ENCODE measurements at regions not wholly inside any gene's neighbourhood (a gene's known extent, or its start where the extent isn't known, plus 50 kb on each side); places are given as distances from the start of the nearest gene placed in this dataset.
"Not testable (repeated sequence)": the region's sequence is repeated elsewhere in the genome, so short reads cannot be mapped to it uniquely, and the experiment has no call there.

DNA sequence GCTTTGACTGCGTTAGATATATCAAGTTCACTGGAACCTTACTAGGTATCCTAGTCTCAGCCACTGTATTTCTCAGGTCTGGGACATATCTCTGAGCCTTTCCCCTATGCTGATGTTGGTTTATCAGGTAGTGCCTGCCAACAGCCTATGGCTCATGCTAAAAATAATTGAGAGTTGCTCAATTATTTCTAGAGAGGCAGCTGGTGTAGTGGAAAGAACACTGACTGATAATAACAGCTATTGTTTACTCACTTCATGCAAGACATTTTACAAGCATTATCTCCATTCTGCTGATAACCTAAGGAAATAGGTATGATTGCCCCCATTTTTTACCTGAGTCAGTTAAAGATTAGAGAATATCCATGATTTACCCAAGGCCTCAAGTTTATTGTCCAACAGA is 231.4 kb downstream of the LRRN1 start:
- no peak for DNase-seq

DNA sequence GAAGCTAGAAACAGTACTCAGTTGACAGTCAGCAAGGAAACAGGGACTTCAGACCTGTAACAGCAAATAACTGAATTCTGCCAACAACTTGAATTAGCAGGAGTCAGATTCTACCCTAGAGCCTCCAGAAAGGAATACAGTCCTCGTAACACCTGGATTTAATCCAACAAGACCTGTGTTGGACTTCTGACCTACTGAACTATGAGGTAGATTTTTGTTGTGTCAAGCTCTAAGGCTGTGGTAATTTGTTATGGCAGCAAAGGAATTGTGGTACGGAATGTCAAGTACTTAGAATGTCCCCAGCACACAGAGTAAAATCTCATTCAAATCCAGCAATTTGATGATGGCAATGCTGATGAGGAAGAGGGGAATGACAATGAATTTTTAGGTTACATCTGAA is 234.1 kb downstream of the LRRN1 start:
- DNase-seq, result no peak

DNA sequence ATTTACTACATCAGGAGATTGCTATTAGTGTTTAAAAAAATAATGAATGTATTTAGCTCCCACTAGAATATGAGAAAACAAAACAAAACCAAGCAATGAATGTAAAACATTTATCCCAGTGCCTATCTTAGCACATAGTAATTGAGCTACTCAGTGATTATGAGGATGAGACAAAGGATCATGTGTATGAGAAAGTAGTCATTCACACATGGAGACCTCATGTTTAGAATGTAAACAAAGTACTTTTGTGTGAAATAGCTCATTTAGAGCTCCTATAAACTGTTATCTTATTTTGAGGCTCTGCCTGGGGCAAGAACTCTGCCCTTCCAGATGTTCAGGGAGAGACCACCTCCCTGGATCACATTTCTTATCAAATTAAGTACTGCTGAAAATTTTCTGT is 236.8 kb downstream of the LRRN1 start:
- DNase-seq, result no peak

DNA sequence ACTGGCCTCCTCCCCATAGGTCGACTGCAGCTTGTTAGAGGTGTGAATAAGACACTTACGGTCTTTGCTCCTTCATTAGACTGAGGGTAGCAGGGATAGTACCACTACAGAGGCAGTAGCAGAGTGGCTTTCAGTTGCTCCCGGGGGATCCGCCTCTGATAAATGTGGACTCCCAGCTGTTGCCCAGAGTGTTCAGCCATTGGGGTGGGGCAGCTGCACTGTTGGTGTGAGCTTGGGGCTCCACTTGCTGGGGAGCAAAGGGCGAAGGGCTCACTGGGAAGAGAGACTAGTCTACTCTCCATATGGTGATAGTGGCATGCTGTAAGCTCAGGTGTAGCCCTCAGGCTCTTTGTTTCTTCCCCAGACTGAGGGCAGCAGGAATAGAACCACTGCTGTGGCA is 239.1 kb downstream of the LRRN1 start:
- DNase-seq, result no peak

DNA sequence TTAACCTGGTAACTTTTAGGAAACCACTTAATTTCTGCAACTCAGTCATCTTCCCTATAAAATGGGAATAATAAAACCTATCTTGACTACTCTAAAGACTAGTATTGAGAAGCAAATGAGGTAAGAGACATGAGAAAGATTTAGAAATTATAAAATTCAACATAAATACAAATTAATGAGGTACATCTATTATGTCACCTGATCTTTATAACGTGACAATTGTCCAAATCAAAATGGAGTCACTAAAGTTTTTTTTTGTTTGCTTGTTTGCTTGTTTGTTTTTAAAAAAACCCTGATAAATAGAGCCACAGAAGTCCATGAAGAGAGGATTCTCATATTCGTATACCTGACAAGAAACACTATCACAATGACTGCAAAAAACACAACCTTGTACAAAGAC is 242.8 kb downstream of the LRRN1 start:
- no peak for DNase-seq

DNA sequence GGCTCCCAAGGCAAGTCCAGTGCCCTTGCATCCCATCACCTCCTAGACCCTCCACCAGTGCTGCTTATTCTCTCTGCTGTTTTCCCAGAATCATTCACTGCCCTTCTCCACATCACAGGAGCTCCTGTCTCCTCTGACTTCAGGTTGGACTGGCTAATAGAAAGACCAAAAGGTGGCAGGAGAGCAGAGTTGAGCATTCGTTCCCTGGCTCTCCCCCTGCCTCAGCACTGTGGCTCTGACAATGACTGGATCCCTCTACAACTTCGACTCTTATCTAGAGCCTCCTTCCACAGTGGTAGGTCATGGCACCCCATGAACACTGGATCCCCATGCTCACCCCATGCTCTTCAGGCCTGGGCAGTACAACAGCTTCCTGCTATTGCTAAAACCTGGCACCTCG is 243.6 kb downstream of the LRRN1 start:
- DNase-seq, result no peak

DNA sequence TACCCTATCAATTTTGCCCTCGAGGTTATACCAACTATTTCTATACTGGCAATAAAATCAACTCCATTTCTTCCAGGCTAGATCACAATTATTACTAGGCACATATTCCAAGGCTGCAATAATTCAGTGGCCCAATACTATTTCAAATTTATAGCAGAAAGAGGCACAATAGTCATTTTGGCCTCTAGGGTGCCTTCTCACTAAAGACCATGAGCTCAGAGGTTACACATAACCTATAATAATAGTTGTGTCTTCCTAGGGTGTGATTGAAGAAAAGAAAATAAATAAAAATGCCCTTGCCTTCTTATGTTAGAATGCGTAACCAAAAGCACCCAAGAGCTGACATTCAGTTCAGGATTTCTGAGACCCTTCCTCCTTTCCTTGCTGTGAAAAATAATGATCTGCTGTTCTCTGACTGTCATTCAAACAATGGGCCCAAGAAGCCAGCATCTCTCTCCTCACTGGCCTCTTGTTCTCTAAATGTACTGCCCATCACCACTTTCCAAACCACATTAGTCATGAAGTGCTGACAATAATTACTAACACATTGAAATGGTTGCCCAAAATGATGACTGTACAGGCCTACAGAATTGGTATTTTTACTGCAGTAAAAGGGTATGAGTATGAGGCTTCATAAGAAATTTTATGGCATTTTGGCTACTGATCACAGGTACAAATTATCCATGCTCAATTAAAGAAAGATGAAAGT is 244.8 kb downstream of the LRRN1 start:
- peak in 1 of 3 donors; percentile 6 for DNase-seq

DNA sequence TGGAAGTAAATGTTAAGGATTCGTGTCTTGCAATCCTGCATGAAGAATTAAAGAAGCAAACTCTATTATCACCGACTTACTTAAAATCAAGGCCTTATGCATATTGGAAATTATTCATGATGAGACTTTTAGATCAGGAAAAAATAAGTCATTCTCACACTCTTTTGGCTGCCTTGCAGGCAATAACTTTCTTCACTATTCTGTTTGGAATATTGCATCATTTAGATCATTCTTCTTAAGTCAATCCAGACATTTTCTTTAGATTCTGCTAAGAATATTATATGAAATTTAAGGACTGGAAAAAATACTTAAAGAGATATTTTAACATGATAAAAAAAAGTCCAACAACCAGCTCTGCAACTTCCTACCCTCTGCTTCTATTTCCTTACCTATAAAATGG is 245.4 kb downstream of the LRRN1 start:
- DNase-seq, result no peak

DNA sequence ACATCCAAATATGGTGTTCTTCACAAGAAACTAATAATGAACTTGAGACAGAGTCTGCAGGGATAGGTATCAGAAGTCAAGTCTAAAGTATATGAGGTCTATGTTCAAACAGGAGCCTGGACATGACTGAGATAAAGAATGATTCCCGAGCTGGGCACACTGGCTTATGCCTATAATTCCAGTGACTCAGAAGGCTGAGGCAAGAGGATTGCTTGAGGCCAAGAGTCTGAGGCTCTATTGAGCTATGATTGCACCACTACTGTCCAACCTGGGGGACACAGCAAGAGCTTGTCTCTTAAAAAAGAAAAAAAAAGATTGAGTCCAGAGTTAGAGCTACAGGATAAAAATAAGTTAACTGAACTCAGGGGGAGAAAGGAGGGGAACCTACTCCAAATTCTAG is 246.5 kb downstream of the LRRN1 start:
- DNase-seq, result no peak

DNA sequence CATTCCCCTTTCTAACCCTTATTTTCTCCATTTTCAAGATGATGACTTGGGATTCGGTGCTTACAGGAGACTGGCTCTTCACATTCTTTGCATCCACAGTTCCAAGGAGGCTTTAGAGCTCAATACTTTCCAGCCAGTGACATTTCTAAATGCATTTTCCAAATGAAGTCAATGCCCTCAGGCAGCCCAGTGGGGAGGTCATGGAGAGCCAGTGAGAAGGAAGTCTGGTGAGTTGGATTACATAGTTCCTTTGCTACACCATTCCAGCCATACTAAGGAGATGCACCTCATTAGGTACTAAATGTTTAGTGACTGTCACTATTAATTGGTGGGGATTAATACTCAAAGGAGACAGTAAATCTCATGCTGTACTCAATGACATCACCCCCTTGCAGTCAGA is 248.1 kb downstream of the LRRN1 start:
- no peak for DNase-seq

DNA sequence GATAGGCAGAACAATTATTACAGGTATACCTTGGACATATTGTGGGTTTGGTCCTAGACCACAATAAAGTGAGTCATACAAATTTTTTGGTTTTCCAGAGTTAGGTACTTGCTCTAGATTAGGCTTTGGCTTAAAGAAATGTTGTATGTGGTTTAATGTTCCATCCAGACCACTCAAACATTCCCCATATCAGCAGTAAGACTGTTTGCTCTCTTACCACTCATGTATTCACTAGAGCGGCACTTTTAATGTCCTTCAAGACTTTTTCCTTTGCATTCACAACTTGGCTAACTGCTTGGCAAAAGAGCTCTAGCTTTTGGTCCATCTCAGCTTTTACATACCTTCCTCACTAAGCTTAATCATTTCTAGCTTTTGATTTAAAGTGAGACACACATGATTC is 250.5 kb upstream of the SETMAR start:
- no peak for DNase-seq

DNA sequence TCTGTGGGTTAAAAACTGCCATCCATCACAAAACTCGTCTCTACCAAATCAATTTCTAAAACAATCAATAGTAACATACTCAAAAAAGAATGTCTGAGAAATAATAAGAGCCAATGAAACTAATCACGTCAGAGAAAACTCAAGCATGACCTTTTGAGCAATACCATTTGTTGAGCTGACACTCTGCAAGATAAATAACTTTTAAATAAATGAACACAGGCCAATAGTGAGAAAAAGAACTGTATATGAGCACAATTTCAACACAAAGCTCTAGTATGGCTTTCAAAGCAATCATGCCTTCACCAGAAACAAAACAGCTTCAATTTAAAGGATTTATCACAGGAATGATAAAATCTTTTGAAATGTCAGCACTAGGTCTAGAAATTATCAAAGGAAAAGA is 249.2 kb upstream of the SETMAR start:
- no peak for DNase-seq

DNA sequence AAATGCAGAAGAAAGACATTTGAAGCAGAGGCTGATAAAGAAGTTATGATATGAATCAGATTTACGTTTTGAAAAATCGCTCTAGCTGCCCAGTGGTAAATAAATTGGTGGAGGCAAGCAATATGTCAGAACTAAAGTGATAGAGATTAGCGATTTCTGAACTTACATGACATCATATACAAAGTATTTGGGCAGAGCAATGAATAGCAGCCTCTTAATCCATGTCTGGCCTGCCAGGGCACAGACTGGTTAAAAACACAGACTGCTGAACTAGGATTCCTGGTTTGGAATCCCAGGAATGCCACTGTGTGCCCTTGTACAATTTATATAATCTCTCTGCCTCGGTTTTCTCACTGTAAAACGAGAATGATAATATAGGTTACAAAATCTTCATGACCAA is 243.1 kb upstream of the SETMAR start:
- DNase-seq, result no peak

DNA sequence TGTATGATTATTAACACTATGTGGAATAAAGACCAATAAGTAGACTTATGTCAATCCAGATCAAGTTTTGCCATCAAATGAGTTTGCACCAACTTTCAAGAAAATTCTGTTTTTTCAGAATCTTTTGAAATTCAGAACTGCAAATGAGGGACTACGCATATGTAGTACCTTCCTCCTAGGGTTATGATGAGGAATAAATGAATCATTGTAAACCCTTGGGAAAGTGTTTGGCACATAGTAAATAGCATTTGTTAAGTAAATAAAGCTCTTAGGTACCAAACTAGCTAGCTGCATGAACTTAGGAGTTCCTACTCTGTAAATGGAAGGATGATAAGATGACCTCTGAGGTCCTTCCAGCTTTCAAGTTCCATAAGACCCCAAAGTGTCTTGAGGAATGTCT is 242.6 kb upstream of the SETMAR start:
- DNase-seq, result no peak

DNA sequence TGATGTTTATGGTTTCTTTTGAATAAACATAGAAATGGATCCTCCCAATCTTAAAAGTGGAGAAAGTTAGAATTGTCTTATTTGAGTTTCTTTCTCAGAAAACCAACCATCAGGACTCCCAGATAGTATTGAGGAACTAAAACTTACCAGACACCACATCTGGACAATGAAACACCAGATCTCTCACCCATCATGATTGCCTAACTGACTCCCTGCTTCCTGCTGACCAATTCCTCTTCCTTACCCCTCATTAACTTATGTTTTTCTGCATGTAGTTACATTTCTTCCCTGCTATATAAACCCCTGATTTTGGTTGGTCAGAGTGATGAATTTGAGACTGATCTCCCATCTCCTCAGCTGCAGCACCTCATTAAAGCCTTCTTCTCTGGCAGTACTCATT is 242.0 kb upstream of the SETMAR start:
- peak; percentile 25 to 37 (median 28) for DNase-seq

DNA sequence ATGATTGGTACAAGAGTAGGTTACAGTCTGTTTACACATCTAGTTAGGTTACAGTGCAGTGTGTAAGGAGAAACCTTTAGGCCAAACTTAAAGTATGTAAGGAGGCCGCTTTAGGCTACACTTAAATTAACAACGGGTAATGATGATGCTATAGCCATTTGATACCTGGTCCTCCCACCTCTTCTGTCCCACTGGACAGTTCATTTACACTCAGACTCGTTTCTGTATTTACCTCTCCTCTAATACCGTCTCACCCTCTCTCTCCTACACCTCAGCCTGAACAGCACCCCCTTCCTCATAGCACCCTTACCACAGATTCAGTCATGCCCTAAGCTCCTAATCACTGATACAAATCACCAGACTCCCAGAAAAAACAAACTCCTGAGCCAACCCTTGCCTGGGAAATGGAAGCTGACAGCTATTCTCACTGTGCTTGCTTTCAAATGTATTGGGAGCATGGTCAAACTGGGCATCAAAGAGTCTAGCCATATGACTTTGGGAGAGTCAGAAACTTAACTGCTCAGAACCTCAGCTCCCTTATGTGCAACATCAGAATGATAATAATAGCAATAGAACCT is 241.3 kb upstream of the SETMAR start:
- DNase-seq, result no peak

DNA sequence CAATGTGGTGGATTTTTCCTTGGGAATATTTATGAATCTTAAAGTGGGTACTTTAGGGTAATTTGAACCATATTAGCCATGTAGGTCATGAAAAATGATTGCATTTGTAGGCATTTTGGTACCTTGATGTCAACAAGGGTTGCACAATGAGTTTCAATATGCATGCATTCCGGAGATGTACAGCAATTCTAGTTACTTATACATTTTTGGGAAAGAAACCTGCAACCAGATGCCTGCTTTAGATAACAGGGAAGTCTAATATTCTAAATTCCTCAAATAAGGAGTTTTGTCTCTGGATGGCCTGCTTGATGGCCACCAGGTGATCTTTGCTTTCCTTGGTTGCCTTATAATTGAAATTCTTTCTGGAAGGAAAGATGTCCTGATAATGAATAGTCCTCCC is 240.5 kb upstream of the SETMAR start:
- DNase-seq, result no peak

DNA sequence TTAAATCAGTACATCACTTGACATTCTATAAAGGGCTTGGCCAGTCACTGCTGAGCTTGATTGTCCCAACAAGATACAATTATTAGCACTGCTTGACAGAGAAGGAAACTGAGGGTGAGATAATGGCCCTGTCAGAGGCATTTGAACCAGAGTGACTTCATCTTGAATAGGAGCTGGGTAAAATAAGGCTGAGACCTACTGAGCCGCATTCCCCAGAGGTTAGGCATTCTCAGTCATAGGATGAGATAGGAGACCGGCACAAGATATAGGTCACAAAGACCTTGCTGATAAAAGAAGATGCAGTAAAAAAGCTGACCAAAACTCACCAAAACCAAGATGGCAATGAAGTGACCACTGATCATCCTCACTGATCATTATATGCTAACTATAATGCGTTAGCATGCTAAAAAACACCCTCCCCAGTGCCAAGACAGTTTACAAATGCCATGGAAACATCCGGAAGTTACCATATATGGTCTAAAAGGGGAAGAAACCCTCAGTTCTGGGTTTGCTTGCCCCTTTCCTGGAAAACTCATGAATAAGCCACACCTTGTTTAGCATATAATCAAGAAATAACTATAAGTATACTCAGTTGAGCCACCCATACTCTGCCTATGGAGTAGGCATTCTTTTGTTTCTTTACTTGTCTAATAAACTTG is 239.1 kb upstream of the SETMAR start:
- no peak for DNase-seq

DNA sequence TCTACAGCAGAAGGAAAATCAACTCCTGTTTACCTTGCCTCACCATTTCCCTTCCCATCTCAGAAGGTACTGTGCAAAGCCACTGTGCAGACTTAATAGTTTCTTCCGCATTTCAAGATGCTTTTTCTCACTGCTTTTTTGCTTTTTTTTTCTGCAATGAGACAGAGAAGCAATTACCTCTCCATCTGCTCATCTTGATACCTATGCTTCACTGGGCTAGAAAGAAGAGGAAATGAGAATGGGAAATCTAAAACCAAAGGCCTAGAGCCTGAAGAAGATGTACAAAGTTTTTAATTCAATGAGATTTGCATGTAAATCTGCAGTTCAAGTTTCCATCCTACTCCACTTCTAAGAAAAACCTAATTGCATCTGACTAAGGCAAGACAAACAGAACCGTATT is 238.1 kb upstream of the SETMAR start:
- DNase-seq, result no peak

DNA sequence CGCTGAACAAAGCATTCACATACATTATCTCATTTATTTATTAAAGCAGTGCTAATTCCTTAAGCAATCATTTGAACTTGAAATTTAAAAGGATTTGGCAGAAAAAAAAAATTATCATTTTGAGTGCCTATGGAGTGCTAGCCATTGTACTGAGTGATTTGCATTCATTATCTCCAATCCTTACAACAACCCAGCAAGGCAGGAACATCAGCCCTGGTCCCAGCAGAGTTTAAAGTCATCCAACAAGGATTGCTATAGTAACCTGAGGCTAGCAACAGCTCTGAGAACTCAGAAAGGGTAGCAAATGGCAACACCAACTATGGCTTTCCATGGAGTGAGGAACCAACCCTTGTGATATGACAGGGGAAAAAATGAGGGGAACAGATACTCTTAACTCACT is 237.6 kb upstream of the SETMAR start:
- DNase-seq, result no peak

DNA sequence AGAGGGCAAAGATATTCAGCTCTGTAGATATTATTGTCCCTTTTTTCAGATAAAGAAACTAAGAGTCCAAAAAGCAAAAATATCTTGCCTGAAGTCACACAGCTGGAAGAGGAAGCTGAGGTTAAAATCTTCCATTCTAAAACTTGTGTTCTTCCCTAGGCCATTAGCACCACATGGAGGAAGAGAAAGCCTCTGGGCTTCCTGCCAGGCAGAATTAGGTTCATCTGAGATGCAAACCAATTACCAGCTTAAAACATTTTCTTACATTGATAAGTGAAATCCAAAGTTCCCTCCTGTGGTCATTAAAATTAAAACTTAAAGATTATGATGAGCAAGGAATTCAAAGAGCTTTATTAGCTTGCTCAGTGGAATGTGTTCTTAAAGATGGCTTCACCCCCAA is 235.3 kb upstream of the SETMAR start:
- peak in 2 of 3 donors; percentile 8 to 13 for DNase-seq

DNA sequence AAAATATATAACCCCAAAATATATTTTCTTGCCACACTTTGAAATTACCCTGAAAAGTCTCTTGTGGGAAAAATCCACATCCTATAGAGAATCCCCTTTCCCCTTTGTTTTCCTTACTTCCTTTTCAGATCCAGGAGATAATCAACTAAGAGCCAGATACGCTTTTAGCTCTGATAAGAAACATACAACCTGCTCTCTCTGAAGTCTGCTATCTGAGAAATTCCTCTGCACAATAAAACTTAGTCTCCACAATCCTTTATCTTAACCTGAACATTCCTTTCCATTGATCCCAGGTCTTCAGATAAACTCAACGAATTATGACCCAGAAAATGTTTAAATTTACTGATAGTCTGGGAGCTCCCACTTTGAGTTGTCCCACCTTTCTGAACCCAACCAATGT is 233.4 kb upstream of the SETMAR start:
- no peak for DNase-seq

DNA sequence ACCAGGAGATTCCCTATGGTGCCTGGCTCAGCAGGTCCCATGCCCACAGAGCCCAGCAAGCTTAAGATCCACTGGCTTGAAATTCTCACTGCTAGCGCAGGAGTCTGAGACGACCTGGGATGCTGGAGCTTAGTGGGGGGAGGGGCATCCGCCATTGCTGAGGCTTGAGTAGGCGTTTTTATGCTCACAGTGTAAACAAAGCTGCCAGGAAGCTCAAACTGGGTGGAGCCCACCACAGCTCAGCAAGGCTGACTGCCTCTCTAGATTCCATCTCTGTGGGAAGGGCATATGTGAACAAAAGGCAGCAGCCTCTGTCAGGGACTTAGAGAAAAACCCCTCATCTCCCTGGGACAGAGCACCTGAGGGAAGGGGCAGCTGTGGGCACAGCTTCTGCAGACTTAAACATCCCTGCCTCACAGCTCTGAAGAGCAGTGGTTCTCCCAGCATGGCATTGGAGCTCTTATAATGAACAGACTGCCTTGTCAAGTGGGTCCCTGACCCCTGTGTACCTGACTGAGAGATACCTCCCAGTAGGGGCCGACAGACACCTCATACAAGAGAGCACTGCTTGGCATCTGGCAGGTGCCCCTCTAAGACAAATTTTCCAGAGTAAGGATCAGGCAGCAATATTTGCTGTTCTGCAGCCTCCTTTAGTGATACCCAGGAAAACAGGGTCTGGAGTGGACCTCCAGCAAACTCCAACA is 231.5 kb upstream of the SETMAR start:
- DNase-seq, result no peak

DNA sequence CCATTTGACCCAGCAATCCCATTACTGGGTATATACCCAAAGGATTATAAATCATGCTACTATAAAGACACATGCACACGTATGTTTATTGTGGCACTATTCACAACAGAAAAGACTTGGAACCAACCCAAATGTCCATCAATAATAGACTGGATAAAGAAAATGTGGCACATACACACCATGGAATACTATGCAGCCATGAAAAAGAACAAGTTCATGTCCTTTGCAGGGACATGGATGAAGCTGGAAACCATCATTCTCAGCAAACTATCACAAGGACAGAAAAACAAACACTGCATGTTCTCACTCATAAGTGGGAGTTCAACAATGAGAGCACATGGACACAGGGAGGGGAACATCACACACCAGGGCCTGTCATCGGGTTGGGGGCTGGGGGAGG is 225.9 kb upstream of the SETMAR start:
- not testable (repeated sequence) for DNase-seq

Data from suppressor macrophage treated with lipopolysaccharide for 1 hour (primary cell).